H1 (cell line): ENCODE measurements at regions not wholly inside any gene's neighbourhood (a gene's known extent, or its start where the extent isn't known, plus 50 kb on each side); places are given as distances from the start of the nearest gene placed in this dataset.

Experiments
- ASH2L ChIP-seq: fragments of 200-600, 300-600 bp; sonication (generic); IDR thresholded peaks from one replicate; pipeline ENCODE4 v1.7.1; 2017; ENCODE audit warnings: low read length
- CHD7 ChIP-seq: fragments of 300-600 bp; sonication (generic); IDR thresholded peaks from 2 replicates; pipeline ENCODE4 v1.7.1; 2012; ENCODE audit warnings: low read length, moderate library complexity, mild to moderate bottlenecking, inconsistent platforms; ENCODE audit not compliant: insufficient replicate concordance
- JUN ChIP-seq: IDR thresholded peaks from 2 replicates; pipeline ENCODE4 v1.6.1; 2011; ENCODE audit warnings: low read depth, mild to moderate bottlenecking, improper control_type of control experiment, low read length
- POLR2AphosphoS5 ChIP-seq: IDR thresholded peaks from 2 replicates; pipeline ENCODE4 v1.6.1; 2011; ENCODE audit warnings: low read depth, low read length

GRCh38 chrX:131402124-131402811 is 113.2 kb upstream of the IGSF1 start (continued):
- TF ChIP-seq CHD7 = no peak
- TF ChIP-seq POLR2AphosphoS5 = no peak
- no peak for TF ChIP-seq ASH2L
- no peak for TF ChIP-seq JUN
- TF ChIP-seq, all 59 proteins: peak for 0
